ENCODE measurements at regions not wholly inside any gene's neighbourhood (a gene's known extent, or its start where the extent isn't known, plus 50 kb on each side); places are given as distances from the start of the nearest gene placed in this dataset.

DNA sequence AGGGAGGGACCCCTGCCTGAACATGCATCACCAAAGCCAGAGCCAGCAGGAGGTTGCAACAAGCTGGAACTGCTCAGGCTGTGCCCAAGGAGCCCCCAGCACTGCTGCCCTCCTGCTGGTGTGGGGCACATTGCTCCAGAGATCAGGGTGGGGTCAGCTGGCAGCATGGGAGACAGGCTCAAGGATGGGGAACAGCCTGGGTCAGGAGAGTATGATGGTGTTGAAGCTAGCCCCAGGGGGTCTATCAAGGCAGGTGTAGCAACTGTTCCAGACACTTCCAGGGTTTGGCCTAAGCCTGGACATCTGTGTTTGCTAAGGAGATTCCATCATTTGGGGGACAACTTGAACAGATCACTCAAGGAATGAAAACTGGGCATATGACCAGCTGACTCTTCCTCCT is 133.1 kb downstream of the ATPSCKMT start:
- ATAC-seq (no peak), DNase-seq (no peak)
- POLR2A ChIA-PET, result no interaction called here
- TF ChIP-seq CTCF (IDR thresholded peaks at IDR 0.05), result no peak
- Mint-ChIP-seq H3K4me1 (ENCODE audit: low read depth) (no peaks in the 10 kb centered on the region), H3K27ac (no peak overlapping the region), H3K4me3 (no peak overlapping the region), H3K9me3 (no peaks in the 10 kb centered on the region), H3K36me3 (ENCODE audit: low read depth) (no peaks in the 10 kb centered on the region), H3K27me3 (peaks cover 2% of the 10 kb centered on the region)
- intact Hi-C loops (cut with micrococcal nuclease), result no loop called here
- CTCF ChIA-PET, result no interaction called here

GRCh38 chr5:10115669-10116068 is 134.0 kb downstream of the ATPSCKMT start:
- H3K27ac Mint-ChIP-seq, result no peak overlapping the region
- H3K9me3 Mint-ChIP-seq, result no peaks in the 10 kb centered on the region
- ChIA-PET CTCF (no interaction called here), POLR2A (interaction anchor here (0.6 to 1.3 kb wide), 2 partner anchors 26 to 34 kb away, joined by 3 to 4 read pairs; no protein-coding TSS in a partner anchor)
- no peaks in the 10 kb centered on the region for H3K4me1 Mint-ChIP-seq (ENCODE audit: low read depth)
- intact Hi-C loops (cut with micrococcal nuclease), result no loop called here
- ATAC-seq, result no peak
- no peak for TF ChIP-seq CTCF (IDR thresholded peaks at IDR 0.05)
- no peaks in the 10 kb centered on the region for H3K36me3 Mint-ChIP-seq (ENCODE audit: low read depth)
- H3K4me3 Mint-ChIP-seq, result no peak overlapping the region
- H3K27me3 Mint-ChIP-seq, result peaks cover 2% of the 10 kb centered on the region
- no peak for DNase-seq

DNA sequence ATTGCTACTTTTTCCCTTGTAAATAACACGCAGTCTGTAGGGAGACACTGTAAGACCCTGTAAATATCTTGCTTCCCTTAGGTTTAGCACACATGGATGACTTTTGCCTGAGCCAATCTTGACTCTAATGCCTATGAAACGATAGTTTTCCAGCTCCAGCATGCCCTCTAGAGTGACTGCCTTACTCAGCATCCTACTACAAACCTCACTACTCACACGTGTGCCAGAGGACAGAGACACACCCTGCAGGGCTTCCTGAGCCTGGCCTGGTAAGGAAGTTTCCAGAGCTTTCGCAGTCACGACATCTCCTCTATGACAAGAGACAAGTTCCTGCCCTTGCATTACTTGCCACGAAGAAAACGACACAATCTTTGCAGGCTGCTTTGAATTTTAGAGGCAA is 138.1 kb downstream of the ATPSCKMT start:
- ATAC-seq, result no peak
- H3K4me1 Mint-ChIP-seq (ENCODE audit: low read depth), result no peaks in the 10 kb centered on the region

GRCh38 chr5:10110228-10110627 is 139.5 kb downstream of the ATPSCKMT start:
- CTCF ChIA-PET, result no interaction called here
- no peak overlapping the region for H3K27ac Mint-ChIP-seq
- POLR2A ChIA-PET, result no interaction called here
- H3K27me3 Mint-ChIP-seq, result peaks cover 2% of the 10 kb centered on the region
- intact Hi-C loops (cut with micrococcal nuclease), result no loop called here
- TF ChIP-seq CTCF (IDR thresholded peaks at IDR 0.05), result no peak
- H3K36me3 Mint-ChIP-seq (ENCODE audit: low read depth), result no peaks in the 10 kb centered on the region
- no peaks in the 10 kb centered on the region for H3K4me1 Mint-ChIP-seq (ENCODE audit: low read depth)
- no peak for ATAC-seq
- H3K4me3 Mint-ChIP-seq, result no peak overlapping the region
- no peak for DNase-seq
- H3K9me3 Mint-ChIP-seq, result no peaks in the 10 kb centered on the region

More for the DNA sequence above, 138.1 kb downstream of the ATPSCKMT start:
- TF ChIP-seq CTCF (IDR thresholded peaks at IDR 0.05), result peak; percentile 35
- Mint-ChIP-seq H3K9me3 (no peaks in the 10 kb centered on the region), H3K27me3 (peaks cover 2% of the 10 kb centered on the region), H3K27ac (no peak overlapping the region), H3K4me3 (no peak overlapping the region), H3K36me3 (ENCODE audit: low read depth) (no peaks in the 10 kb centered on the region)
- ChIA-PET POLR2A (no interaction called here), CTCF (no interaction called here)
- intact Hi-C loops (cut with micrococcal nuclease), result no loop called here
- DNase-seq, result peak; percentile 33

- no peaks in the 10 kb centered on the region for H3K4me1 Mint-ChIP-seq (ENCODE audit: low read depth)
- ATAC-seq (no peak), DNase-seq (no peak)
- intact Hi-C loops (cut with micrococcal nuclease), result no loop called here
- no peaks in the 10 kb centered on the region for H3K36me3 Mint-ChIP-seq (ENCODE audit: low read depth)
- no peaks in the 10 kb centered on the region for H3K9me3 Mint-ChIP-seq
- H3K4me3 Mint-ChIP-seq, result no peak overlapping the region
- ChIA-PET CTCF (no interaction called here), POLR2A (no interaction called here)
- TF ChIP-seq CTCF (IDR thresholded peaks at IDR 0.05), result no peak
- peaks cover 1% of the 10 kb centered on the region for H3K27me3 Mint-ChIP-seq
- no peak overlapping the region for H3K27ac Mint-ChIP-seq
Measured at GRCh38 chr5:10109299-10109698, 140.4 kb downstream of the ATPSCKMT start.
